Right cardiac atrium (tissue), 5 donors: ENCODE measurements at regions not wholly inside any gene's neighbourhood (a gene's known extent, or its start where the extent isn't known, plus 50 kb on each side); places are given as distances from the start of the nearest gene placed in this dataset.
"Not testable (repeated sequence)": the region's sequence is repeated elsewhere in the genome, so short reads cannot be mapped to it uniquely, and the experiment has no call there.

ENCODE experiments used
- ATAC-seq, 2 donors: fragments of 200-7000 bp; cut with Tn5 transposase; one replicate each; pipeline versions ENCODE4 v1.8.0 to v1.9.1; 2020; ENCODE audit warnings: moderate library complexity in 2 of 2, mild to moderate bottlenecking in 1 of 2
- DNase-seq, 3 donors: peaks; one replicate each; pipeline ENCODE4 v3.0.0-alpha.2; 2020
- H3K27ac ChIP-seq: one replicate; pipeline ENCODE4 v1.5.1; 2013; ENCODE audit warnings: mild to moderate bottlenecking, low read length, control low read depth, moderate library complexity
- H3K27me3 ChIP-seq: one replicate; pipeline ENCODE4 v1.6.1; 2013; ENCODE audit not compliant: control insufficient read depth, insufficient read depth
- H3K4me1 ChIP-seq: one replicate; pipeline ENCODE4 v1.6.1; 2013; ENCODE audit warnings: low read length; ENCODE audit not compliant: control insufficient read depth, insufficient read depth
- H3K4me3 ChIP-seq: one replicate; pipeline ENCODE4 v1.5.1; 2013; ENCODE audit warnings: low read length, control low read depth
- H3K9me3 ChIP-seq: one replicate; pipeline ENCODE4 v1.6.1; 2013; ENCODE audit warnings: low read length; ENCODE audit not compliant: control insufficient read depth
- WGBS: extraction: QIAGEN DNeasy Blood & Tissue Kit; methylation state at CpG from one replicate; pipeline ENCODE4 v1.1.7; 2013; 5-methylcytosine and 5-hydroxymethylcytosine counted together
- intact Hi-C, 4 donors: fragments of 100-400 bp; cut with DNase I; formaldehyde crosslinking; loops; one replicate each; pipeline versions ENCODE4 v1.11.0 to v1.14.0; 2022 to 2023
- donor health status: healthy with polysubstance abuse.
- donor health status: DM: no; HTN: yes; CAD: no.
- donor health status: DM: no; HTN: no; CAD: no.
- donor health status: DM: no; HTN: yes; CAD: no; lungs with severe emphysema.
- donor health status: DM: yes; HTN: yes; CAD: no.

GRCh38 chr2:239657992-239658391, 257.2 kb upstream of the HDAC4 start:
- H3K27me3 ChIP-seq: no peaks in the 10 kb centered on the region
- H3K27ac ChIP-seq: no peak overlapping the region
- intact Hi-C loops: no loop called here
- no peaks in the 10 kb centered on the region for H3K9me3 ChIP-seq
- whole genome bisulfite sequencing: 85% methylated on average over 6 of the region's 6 CpGs
- H3K4me1 ChIP-seq: no peaks in the 10 kb centered on the region
- DNase-seq (no peak), ATAC-seq (no peak)
- H3K4me3 ChIP-seq: no peak overlapping the region

GRCh38 chr2:239657236-239657635, 256.4 kb upstream of the HDAC4 start:
- Histone ChIP-seq H3K4me1 (no peaks in the 10 kb centered on the region), H3K27ac (no peak overlapping the region), H3K27me3 (no peaks in the 10 kb centered on the region), H3K9me3 (no peaks in the 10 kb centered on the region), H3K4me3 (no peak overlapping the region)
- intact Hi-C loops: no loop called here
- no peak for ATAC-seq
- DNase-seq: no peak
- 96% methylated on average over 2 of the region's 2 CpGs for WGBS

- 78% methylated on average over 4 of the region's 4 CpGs for WGBS
- Histone ChIP-seq H3K9me3 (no peaks in the 10 kb centered on the region), H3K27me3 (no peaks in the 10 kb centered on the region), H3K27ac (no peak overlapping the region), H3K4me3 (no peak overlapping the region), H3K4me1 (no peaks in the 10 kb centered on the region)
- intact Hi-C loops: no loop called here
- DNase-seq (no peak), ATAC-seq (no peak)
These were observed 253.4 kb upstream of the HDAC4 start for GRCh38 chr2:239654266-239654665.

GRCh38 chr2:239651859-239652258, 251.0 kb upstream of the HDAC4 start:
- intact Hi-C loops: no loop called here
- 92% methylated on average over 6 of the region's 6 CpGs for WGBS
- Histone ChIP-seq H3K4me1 (no peaks in the 10 kb centered on the region), H3K27me3 (no peaks in the 10 kb centered on the region), H3K27ac (no peak overlapping the region), H3K4me3 (no peak overlapping the region), H3K9me3 (no peaks in the 10 kb centered on the region)
- DNase-seq: no peak
- no peak for ATAC-seq

GRCh38 chr2:239650674-239651073, 249.9 kb upstream of the HDAC4 start:
- H3K27ac ChIP-seq: no peak overlapping the region
- no peaks in the 10 kb centered on the region for H3K27me3 ChIP-seq
- ATAC-seq: no peak
- intact Hi-C loops: no loop called here
- H3K4me3 ChIP-seq: no peak overlapping the region
- no peaks in the 10 kb centered on the region for H3K9me3 ChIP-seq
- no peaks in the 10 kb centered on the region for H3K4me1 ChIP-seq
- 86% methylated on average over 3 of the region's 3 CpGs for WGBS
- DNase-seq: no peak

- H3K4me3 ChIP-seq: no peak overlapping the region
- DNase-seq: no peak
- no peaks in the 10 kb centered on the region for H3K27me3 ChIP-seq
- H3K4me1 ChIP-seq: no peaks in the 10 kb centered on the region
- intact Hi-C loops: no loop called here
- ATAC-seq: no peak
- H3K27ac ChIP-seq: no peak overlapping the region
- no peaks in the 10 kb centered on the region for H3K9me3 ChIP-seq
- 89% methylated on average over 3 of the region's 3 CpGs for WGBS
These were observed 248.5 kb upstream of the HDAC4 start for GRCh38 chr2:239649309-239649708.

- 84% methylated on average over 2 of the region's 2 CpGs for WGBS
- H3K4me1 ChIP-seq: no peaks in the 10 kb centered on the region
- DNase-seq (no peak), ATAC-seq (no peak)
- H3K27ac ChIP-seq: no peak overlapping the region
- no peak overlapping the region for H3K4me3 ChIP-seq
- intact Hi-C loops: no loop called here
- H3K27me3 ChIP-seq: no peaks in the 10 kb centered on the region
- no peaks in the 10 kb centered on the region for H3K9me3 ChIP-seq
These were observed 247.8 kb upstream of the HDAC4 start for GRCh38 chr2:239648607-239649006.

- intact Hi-C loops: no loop called here
- H3K4me1 ChIP-seq: no peaks in the 10 kb centered on the region
- H3K27ac ChIP-seq: no peak overlapping the region
- WGBS: 50% methylated on average over 9 of the region's 9 CpGs
- H3K9me3 ChIP-seq: no peaks in the 10 kb centered on the region
- no peaks in the 10 kb centered on the region for H3K27me3 ChIP-seq
- ATAC-seq (no peak), DNase-seq (no peak)
- no peak overlapping the region for H3K4me3 ChIP-seq
These were observed 246.4 kb upstream of the HDAC4 start for GRCh38 chr2:239647052-239647819.

- ATAC-seq (no peak), DNase-seq (no peak)
- Histone ChIP-seq H3K4me3 (no peak overlapping the region), H3K27me3 (no peaks in the 10 kb centered on the region), H3K4me1 (no peaks in the 10 kb centered on the region), H3K9me3 (no peaks in the 10 kb centered on the region), H3K27ac (no peak overlapping the region)
- 78% methylated on average over 14 of the region's 14 CpGs for WGBS
- intact Hi-C loops: no loop called here
These were observed 245.4 kb upstream of the HDAC4 start for GRCh38 chr2:239646184-239646583.

GRCh38 chr2:239644594-239644993, 243.8 kb upstream of the HDAC4 start:
- H3K9me3 ChIP-seq, ATAC-seq, H3K4me3 ChIP-seq, DNase-seq, H3K4me1 ChIP-seq, intact Hi-C loops, H3K27ac ChIP-seq, H3K27me3 ChIP-seq: not testable (repeated sequence)
- WGBS: 89% methylated on average over 4 of the region's 25 CpGs

GRCh38 chr2:239644011-239644410, 243.2 kb upstream of the HDAC4 start:
- H3K4me1 ChIP-seq: no peaks in the 10 kb centered on the region
- ATAC-seq: no peak
- intact Hi-C loops: no loop called here
- no peak overlapping the region for H3K27ac ChIP-seq
- no peaks in the 10 kb centered on the region for H3K27me3 ChIP-seq
- WGBS: 45% methylated on average over 7 of the region's 7 CpGs
- DNase-seq: no peak
- no peaks in the 10 kb centered on the region for H3K9me3 ChIP-seq
- no peak overlapping the region for H3K4me3 ChIP-seq
